GM21825 (cell line): ENCODE measurements at regions not wholly inside any gene's neighbourhood (a gene's known extent, or its start where the extent isn't known, plus 50 kb on each side); places are given as distances from the start of the nearest gene placed in this dataset.
A peak's percentile ranks its signal among the peaks of the same experiment; 100 is the strongest.

Experiments used
- ATAC-seq: cut with Tn5 transposase; IDR thresholded peaks from one replicate; pipeline ENCODE4 v1.9.1; 2021; ENCODE audit warnings: mild to moderate bottlenecking, moderate library complexity; ENCODE audit not compliant: unreplicated experiment

- ATAC-seq = no peak
Measured at GRCh38 chr6:163720460-163721235, 306.1 kb downstream of the QKI start.

- ATAC-seq = no peak
Measured at GRCh38 chr6:163720005-163720404, 305.5 kb downstream of the QKI start.

GRCh38 chr6:163719028-163719742 is 304.7 kb downstream of the QKI start:
- no peak for ATAC-seq

GRCh38 chr6:163718537-163718936 is 304.0 kb downstream of the QKI start:
- ATAC-seq = no peak

GRCh38 chr6:163717106-163717764 is 302.7 kb downstream of the QKI start:
- ATAC-seq = no peak

- peak; percentile 35 for ATAC-seq
Measured at GRCh38 chr6:163716690-163717089, 302.2 kb downstream of the QKI start.

- no peak for ATAC-seq
Measured at GRCh38 chr6:163715846-163716245, 301.3 kb downstream of the QKI start.

- ATAC-seq = no peak
Measured at GRCh38 chr6:163714179-163714578, 299.7 kb downstream of the QKI start.

GRCh38 chr6:163712981-163713380 is 298.5 kb downstream of the QKI start:
- ATAC-seq = no peak

GRCh38 chr6:163712566-163712961 is 298.0 kb downstream of the QKI start:
- no peak for ATAC-seq

GRCh38 chr6:163711615-163712565 is 297.4 kb downstream of the QKI start:
- ATAC-seq = peak; percentile 51

GRCh38 chr6:163710532-163711470 is 296.3 kb downstream of the QKI start:
- no peak for ATAC-seq

GRCh38 chr6:163709693-163710092 is 295.2 kb downstream of the QKI start:
- no peak for ATAC-seq

- ATAC-seq = no peak
Measured at GRCh38 chr6:163709255-163709654, 294.7 kb downstream of the QKI start.

- ATAC-seq = peak; percentile 39
Measured at GRCh38 chr6:163708466-163708865, 293.9 kb downstream of the QKI start.

GRCh38 chr6:163707387-163708355 is 293.2 kb downstream of the QKI start:
- peak; percentile 41 for ATAC-seq

GRCh38 chr6:163706500-163707087 is 292.1 kb downstream of the QKI start:
- ATAC-seq = no peak

GRCh38 chr6:163705923-163706322 is 291.4 kb downstream of the QKI start:
- peak; percentile 52 for ATAC-seq
